ENCODE measurements at regions not wholly inside any gene's neighbourhood (a gene's known extent, or its start where the extent isn't known, plus 50 kb on each side); places are given as distances from the start of the nearest gene placed in this dataset.
"Not testable (repeated sequence)": the region's sequence is repeated elsewhere in the genome, so short reads cannot be mapped to it uniquely, and the experiment has no call there.

- TF ChIP-seq, protein P1, sequence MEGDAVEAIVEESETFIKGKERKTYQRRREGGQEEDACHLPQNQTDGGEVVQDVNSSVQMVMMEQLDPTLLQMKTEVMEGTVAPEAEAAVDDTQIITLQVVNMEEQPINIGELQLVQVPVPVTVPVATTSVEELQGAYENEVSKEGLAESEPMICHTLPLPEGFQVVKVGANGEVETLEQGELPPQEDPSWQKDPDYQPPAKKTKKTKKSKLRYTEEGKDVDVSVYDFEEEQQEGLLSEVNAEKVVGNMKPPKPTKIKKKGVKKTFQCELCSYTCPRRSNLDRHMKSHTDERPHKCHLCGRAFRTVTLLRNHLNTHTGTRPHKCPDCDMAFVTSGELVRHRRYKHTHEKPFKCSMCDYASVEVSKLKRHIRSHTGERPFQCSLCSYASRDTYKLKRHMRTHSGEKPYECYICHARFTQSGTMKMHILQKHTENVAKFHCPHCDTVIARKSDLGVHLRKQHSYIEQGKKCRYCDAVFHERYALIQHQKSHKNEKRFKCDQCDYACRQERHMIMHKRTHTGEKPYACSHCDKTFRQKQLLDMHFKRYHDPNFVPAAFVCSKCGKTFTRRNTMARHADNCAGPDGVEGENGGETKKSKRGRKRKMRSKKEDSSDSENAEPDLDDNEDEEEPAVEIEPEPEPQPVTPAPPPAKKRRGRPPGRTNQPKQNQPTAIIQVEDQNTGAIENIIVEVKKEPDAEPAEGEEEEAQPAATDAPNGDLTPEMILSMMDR (IDR thresholded peaks at IDR 0.05), result no peak
- Mint-ChIP-seq H3K4me3 (no peak overlapping the region), H3K27ac (no peak overlapping the region), H3K4me1 (no peaks in the 10 kb centered on the region), H3K27me3 (ENCODE audit: low read depth in 3 of 3) (peaks cover 4 to 6% (median 6%) of the 10 kb centered on the region in 3 donors), H3K36me3 (no peaks in the 10 kb centered on the region), H3K9me3 (peaks cover 12 to 24% (median 20%) of the 10 kb centered on the region in 7 donors)
- Histone ChIP-seq H3K27me3 (ENCODE audit: control insufficient read depth in 2 of 2, insufficient read depth in 2 of 2, low read length in 2 of 2) (no peaks in the 10 kb centered on the region), H3K4me1 (ENCODE audit: control insufficient read depth in 1 of 2, insufficient read depth in 2 of 2, low read length in 2 of 2) (no peaks in the 10 kb centered on the region), H3K4me2 (replicated peaks; ENCODE audit: extremely low read depth, low read length, poor library complexity, severe bottlenecking) (no peak overlapping the region), H4K20me1 (ENCODE audit: insufficient read depth, low read length) (no peaks in the 10 kb centered on the region), H2AFZ (ENCODE audit: insufficient read depth, low read depth, low read length, poor library complexity, severe bottlenecking) (no peak overlapping the region), H3K4me3 (replicated peaks in 1 of 3; ENCODE audit: low read depth in 2 of 3, low read length in 3 of 3) (no peak overlapping the region), H3K79me2 (ENCODE audit: insufficient read depth, low read length) (no peaks in the 10 kb centered on the region), H3K27ac (ENCODE audit: low read depth in 1 of 2, low read length in 2 of 2) (no peak overlapping the region), H3K9me3 (replicated peaks in 1 of 2; ENCODE audit: control insufficient read depth in 1 of 2, insufficient read depth in 1 of 2, low read length in 2 of 2) (peaks cover 17 to 20% of the 10 kb centered on the region in 2 donors), H3K9ac (ENCODE audit: insufficient read depth, low read length, poor library complexity, severe bottlenecking) (no peak overlapping the region), H3K36me3 (replicated peaks in 1 of 2; ENCODE audit: control insufficient read depth in 1 of 2, insufficient read depth in 2 of 2, low read length in 2 of 2) (no peaks in the 10 kb centered on the region)
- intact Hi-C loops (cut with micrococcal nuclease), result no loop called here
- DNase-seq, result no peak
- WGBS (ENCODE audit: insufficient coverage), result 92% methylated on average over 11 of the region's 14 CpGs
Observed at GRCh38 chr3:197363553-197364409, 65.4 kb upstream of the DLG1 start.

DNA sequence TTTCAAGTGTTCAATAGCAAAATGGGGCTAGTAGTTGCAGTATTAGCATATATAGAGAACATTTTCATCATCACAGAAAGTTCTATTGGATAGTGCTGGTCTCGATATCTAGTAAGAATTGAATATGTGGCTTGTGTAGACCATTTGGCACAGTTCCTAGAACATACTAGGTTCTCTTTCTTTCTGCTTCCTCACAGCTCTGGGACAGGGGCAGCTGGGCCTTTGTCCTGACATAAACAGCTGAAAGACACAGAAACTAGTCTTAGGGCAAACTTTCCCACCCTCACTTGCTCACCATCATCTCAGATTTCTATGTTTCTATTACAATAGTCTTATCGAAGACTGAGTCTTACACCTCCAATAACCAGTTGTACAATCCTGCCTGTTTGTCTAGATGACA lies 63.7 kb upstream of the DLG1 start:
- Histone ChIP-seq H4K20me1 (ENCODE audit: insufficient read depth, low read length) (no peaks in the 10 kb centered on the region), H3K9ac (ENCODE audit: insufficient read depth, low read length, poor library complexity, severe bottlenecking) (no peak overlapping the region), H3K79me2 (ENCODE audit: insufficient read depth, low read length) (no peaks in the 10 kb centered on the region), H3K27me3 (ENCODE audit: control insufficient read depth in 2 of 2, insufficient read depth in 2 of 2, low read length in 2 of 2) (no peaks in the 10 kb centered on the region), H3K4me1 (ENCODE audit: control insufficient read depth in 1 of 2, insufficient read depth in 2 of 2, low read length in 2 of 2) (no peaks in the 10 kb centered on the region), H3K27ac (ENCODE audit: low read depth in 1 of 2, low read length in 2 of 2) (no peak overlapping the region), H3K36me3 (replicated peaks in 1 of 2; ENCODE audit: control insufficient read depth in 1 of 2, insufficient read depth in 2 of 2, low read length in 2 of 2) (no peaks in the 10 kb centered on the region), H3K4me2 (replicated peaks; ENCODE audit: extremely low read depth, low read length, poor library complexity, severe bottlenecking) (no peak overlapping the region), H3K4me3 (replicated peaks in 1 of 3; ENCODE audit: low read depth in 2 of 3, low read length in 3 of 3) (no peak overlapping the region), H3K9me3 (replicated peaks in 1 of 2; ENCODE audit: control insufficient read depth in 1 of 2, insufficient read depth in 1 of 2, low read length in 2 of 2) (peaks cover 18 to 20% of the 10 kb centered on the region in 2 donors), H2AFZ (ENCODE audit: insufficient read depth, low read depth, low read length, poor library complexity, severe bottlenecking) (no peak overlapping the region)
- TF ChIP-seq, protein P1 (IDR thresholded peaks at IDR 0.05), result no peak
- DNase-seq, result no peak
- 86% methylated on average over 1 of the region's 2 CpGs for WGBS (ENCODE audit: insufficient coverage)
- intact Hi-C loops (cut with micrococcal nuclease), result no loop called here
- H3K4me3 Mint-ChIP-seq, result no peak overlapping the region
- H3K4me1 Mint-ChIP-seq, result no peaks in the 10 kb centered on the region
- peaks cover 2 to 5% (median 2%) of the 10 kb centered on the region in 3 donors for H3K27me3 Mint-ChIP-seq (ENCODE audit: low read depth in 3 of 3)
- peaks cover 13 to 29% (median 26%) of the 10 kb centered on the region in 7 donors for H3K9me3 Mint-ChIP-seq
- H3K27ac Mint-ChIP-seq, result no peak overlapping the region
- H3K36me3 Mint-ChIP-seq, result no peaks in the 10 kb centered on the region

GRCh38 chr3:197360095-197360494 lies 61.7 kb upstream of the DLG1 start:
- H3K4me3 Mint-ChIP-seq; intact Hi-C loops (cut with micrococcal nuclease); H3K79me2 ChIP-seq (ENCODE audit: insufficient read depth, low read length); H4K20me1 ChIP-seq (ENCODE audit: insufficient read depth, low read length); H2AFZ ChIP-seq (ENCODE audit: insufficient read depth, low read depth, low read length, poor library complexity, severe bottlenecking); H3K36me3 ChIP-seq (replicated peaks in 1 of 2; ENCODE audit: control insufficient read depth in 1 of 2, insufficient read depth in 2 of 2, low read length in 2 of 2); H3K9ac ChIP-seq (ENCODE audit: insufficient read depth, low read length, poor library complexity, severe bottlenecking); H3K4me1 Mint-ChIP-seq; H3K27me3 ChIP-seq (ENCODE audit: control insufficient read depth in 2 of 2, insufficient read depth in 2 of 2, low read length in 2 of 2); H3K4me3 ChIP-seq (replicated peaks in 1 of 3; ENCODE audit: low read depth in 2 of 3, low read length in 3 of 3); H3K4me1 ChIP-seq (ENCODE audit: control insufficient read depth in 1 of 2, insufficient read depth in 2 of 2, low read length in 2 of 2); H3K27ac ChIP-seq (ENCODE audit: low read depth in 1 of 2, low read length in 2 of 2); H3K4me2 ChIP-seq (replicated peaks; ENCODE audit: extremely low read depth, low read length, poor library complexity, severe bottlenecking); DNase-seq; H3K36me3 Mint-ChIP-seq; H3K27ac Mint-ChIP-seq; H3K27me3 Mint-ChIP-seq (ENCODE audit: low read depth in 3 of 3): not testable (repeated sequence)
- H3K9me3 ChIP-seq (replicated peaks in 1 of 2; ENCODE audit: control insufficient read depth in 1 of 2, insufficient read depth in 1 of 2, low read length in 2 of 2), result peaks cover 18 to 20% of the 10 kb centered on the region in 2 donors
- H3K9me3 Mint-ChIP-seq, result peaks cover 13 to 29% (median 26%) of the 10 kb centered on the region in 7 donors
- WGBS (ENCODE audit: insufficient coverage), result 97% methylated on average over 2 of the region's 3 CpGs
